ENCODE measurements at regions not wholly inside any gene's neighbourhood (a gene's known extent, or its start where the extent isn't known, plus 50 kb on each side); places are given as distances from the start of the nearest gene placed in this dataset.
"Not testable (repeated sequence)": the region's sequence is repeated elsewhere in the genome, so short reads cannot be mapped to it uniquely, and the experiment has no call there.

DNA sequence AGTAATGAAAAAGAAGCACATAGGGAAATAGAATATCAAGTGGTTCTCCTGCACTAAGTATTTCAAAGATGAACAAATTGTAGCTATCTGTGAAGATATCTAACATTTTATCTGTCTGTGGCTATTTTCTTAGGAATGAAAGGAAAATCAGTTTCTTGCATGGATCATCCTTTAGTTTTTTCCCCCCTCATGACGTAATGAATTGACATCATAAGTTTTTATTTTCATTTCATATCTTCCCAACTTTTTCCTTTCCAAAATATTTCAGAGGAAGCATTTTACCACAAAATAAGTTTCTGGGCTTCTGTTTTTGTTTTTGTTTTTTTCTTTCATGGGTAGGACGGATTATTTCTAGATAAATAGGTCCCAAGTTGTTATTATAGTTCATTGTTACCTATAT lies 996.6 kb downstream of the TMEM121 start:
- DNase-seq: no peak

DNA sequence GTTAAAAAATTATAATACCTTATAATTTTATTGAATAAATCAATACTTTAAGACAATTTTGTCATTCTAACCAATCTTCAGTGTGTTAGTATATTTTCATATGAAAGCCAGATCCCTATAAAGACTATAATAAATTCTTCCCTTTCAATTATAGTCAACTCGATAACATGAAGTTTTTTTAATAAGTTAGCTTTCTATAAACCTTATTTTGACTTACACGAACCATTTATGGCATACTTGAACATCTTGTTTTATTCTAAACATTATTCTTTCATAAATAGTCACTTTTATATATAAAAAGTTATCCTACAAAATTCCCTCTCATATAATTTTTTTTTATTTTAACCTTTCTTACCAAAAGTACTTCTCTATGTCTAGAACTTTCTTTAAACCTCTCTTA lies 1002.3 kb downstream of the TMEM121 start:
- DNase-seq: no peak

DNA sequence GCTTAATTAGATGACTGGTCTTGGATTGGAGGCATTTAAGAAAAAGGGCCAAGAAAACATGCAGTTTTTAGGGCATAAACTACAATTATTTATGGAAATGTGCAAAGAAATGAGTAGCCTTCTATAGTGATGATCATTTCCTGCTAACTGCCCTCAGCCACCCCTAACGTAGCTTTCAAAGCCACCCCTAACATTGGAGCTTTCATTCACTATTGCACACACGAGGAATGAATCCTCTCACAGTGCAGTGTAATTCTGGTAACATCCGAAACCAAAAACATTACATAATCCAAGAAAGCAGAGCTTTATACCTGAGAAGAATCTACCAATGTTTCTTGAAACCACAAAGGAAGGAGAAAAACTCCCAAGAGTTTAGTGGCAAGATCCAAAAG lies 1003.6 kb downstream of the TMEM121 start:
- no peak for DNase-seq

DNA sequence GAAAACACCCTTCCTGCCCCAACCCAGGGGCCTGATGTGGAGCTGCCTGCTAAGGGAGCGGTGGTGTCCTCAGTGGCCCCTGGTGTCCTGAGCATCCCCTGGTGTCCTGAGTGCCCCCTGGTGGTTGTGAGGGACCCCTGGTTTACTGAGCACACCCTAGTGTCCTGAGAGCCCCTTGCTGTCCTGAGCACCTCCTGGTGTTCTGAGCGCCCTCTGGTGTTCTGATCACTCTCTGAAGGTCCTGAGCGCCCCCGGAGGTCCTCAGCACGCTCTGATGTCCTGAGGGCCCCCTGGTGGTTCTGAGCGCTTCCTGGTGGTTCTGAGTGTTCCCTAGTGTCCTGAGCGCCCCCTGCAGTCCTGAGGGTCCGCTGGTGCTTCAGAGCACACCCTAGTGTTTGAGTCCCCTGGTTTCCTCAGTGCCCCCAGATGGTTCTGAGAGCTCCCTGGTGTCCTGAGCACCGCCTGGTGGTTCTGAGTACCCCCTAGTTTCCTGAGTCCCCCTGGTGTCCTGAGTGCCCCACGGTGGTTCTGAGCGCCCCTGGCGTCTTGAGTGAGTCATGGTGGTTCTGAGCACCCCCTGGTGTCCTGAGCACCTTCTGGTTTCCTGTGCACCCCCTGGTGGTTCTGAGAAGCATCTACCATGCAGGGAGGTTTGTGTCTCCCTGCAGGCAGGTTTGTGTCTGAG lies 1004.2 kb downstream of the TMEM121 start:
- no peak for DNase-seq

- DNase-seq: peak; percentile 2
Observed at GRCh38 chr14:106537597-106537996, 1011.2 kb downstream of the TMEM121 start.

GRCh38 chr14:106538201-106538600 lies 1011.8 kb downstream of the TMEM121 start:
- DNase-seq: no peak

DNA sequence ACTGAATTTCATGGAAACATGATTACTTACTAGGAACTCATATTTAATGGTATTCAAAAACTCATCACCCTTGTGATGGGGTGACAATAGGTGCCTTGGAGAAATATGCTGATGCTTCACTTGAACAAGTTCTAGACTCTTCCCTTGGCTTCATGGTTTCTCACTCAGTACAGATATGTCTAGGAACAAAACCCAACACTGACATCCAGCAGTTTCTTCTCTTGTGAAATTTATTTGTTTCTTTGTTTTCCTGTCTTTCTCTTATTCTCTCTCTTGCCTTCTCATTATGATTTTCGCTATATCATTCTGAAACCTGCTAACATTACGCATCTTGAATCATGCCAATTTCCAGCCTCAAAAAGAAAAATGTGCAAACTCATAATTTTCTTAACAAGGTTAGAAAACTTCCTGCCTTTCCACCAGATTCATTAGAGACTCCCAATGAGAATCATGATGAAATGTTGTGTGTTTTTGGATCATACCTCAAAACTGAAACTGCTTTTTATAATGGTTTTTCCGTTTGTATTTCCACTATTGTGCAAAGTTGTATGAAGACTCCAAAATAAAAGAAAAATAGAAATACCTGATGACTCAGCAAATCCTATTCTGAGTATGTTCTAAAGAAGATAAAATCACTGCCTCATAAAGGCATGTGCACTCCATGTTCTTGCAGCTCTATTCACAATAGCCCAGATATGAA lies 1021.5 kb downstream of the TMEM121 start:
- DNase-seq: no peak

DNA sequence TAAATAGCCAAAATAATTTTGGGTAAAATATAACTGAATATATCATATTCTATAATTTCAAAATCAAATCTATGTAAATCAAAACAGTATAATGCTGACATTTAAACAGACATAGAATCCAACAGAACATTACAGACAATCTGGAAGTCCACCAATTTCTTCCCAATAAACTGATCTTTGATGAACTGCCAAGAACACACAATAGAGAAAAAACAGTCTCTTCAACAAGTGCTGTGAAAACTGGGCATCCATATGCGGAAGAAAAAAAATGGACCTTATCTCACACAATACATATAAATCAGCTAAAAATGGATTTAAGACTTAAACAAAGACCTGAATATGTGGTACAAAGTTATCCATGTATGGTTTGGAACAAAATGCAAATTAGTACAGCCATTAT lies 1022.7 kb downstream of the TMEM121 start:
- DNase-seq: no peak

DNA sequence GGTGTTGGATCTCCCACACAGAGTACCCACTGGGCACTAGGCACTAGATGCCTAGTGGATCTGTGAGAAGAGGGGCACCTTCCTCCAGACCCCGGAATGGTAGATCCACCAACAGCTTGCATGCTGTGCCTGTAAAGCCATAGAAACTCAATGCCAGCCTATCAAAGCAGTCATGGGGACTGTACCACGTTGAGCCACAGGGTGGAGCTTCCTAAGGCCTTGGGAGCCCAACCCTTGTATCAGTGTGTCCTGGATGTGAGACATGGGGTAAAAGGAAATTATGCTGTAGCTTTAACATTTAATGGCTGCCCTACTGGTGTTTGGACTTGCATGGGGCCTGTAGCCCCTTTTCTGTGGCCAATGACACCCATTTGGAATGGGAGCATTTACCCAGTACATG lies 1024.9 kb downstream of the TMEM121 start:
- peak; percentile 2 for DNase-seq

GRCh38 chr14:106556211-106556610 lies 1029.8 kb downstream of the TMEM121 start:
- not testable (repeated sequence) for DNase-seq

DNA sequence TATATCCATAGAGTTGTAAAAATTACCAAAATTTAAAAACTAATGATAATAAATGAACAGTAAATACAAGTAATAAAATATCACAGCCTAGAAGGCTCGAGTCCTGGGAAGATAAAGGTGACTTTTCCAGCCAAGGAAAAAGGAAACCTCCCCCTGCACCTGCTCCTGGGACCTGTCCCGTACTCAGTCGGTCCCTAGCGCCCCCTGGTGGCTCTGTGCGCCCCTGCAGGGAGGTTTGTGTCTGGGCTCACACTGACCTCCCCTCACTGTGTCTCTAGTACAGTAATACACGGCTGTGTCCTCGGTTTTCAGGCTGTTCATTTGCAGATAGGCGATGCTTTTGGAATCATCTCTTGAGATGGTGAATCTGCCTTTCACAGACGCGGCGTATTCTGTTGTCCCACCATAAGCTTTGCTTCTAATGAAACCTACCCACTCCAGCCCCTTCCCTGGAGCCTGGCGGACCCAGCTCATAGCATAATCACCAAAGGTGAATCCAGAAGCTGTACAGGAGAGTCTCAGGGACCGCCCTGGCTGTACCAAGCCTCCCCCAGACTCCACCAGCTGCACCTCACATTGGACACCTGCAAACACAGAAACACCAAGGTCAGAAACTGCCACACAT lies 1030.4 kb downstream of the TMEM121 start:
- peak; percentile 1 for DNase-seq

DNA sequence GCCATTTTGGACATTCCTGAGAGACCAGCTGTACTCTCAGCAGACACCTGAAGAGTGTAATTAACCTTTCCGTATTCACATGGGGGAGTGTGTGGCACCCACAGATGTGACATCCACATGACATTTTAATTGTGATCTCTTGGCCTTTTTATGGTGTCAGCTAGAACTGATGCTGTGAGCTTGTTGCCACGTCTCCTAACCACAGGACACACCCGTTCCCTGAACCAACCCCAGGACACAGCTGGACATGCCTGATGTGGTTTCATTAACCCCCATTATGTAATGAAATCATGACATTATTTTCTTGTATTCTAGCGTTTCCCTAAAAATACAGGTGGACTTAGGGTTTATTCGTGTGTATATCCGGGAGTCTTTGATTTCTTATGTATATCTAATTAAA lies 1036.1 kb downstream of the TMEM121 start:
- no peak for DNase-seq

- DNase-seq: no peak
Observed at GRCh38 chr14:106564058-106564643, 1037.8 kb downstream of the TMEM121 start.

GRCh38 chr14:106578481-106578880 lies 1052.1 kb downstream of the TMEM121 start:
- no peak for DNase-seq

DNA sequence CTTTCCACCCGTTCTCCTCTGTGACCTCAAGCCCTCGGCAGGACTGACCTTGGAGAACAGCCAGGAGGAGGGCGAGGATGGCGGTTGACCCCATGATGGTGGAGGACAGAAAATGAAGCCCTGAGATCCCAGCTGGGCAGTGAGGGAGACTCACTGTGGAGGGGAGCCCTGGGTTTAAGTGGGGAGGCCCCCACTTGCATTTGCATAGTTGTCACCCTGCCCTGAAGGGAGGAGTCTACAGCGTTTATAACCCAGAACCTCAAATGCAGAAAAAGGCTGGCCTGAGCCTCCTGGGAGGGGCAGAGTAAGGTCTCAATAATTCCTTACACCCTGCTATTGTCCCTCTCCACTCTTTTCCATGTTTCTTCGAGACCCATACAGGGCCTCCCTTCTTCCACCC lies 1052.7 kb downstream of the TMEM121 start:
- no peak for DNase-seq

DNA sequence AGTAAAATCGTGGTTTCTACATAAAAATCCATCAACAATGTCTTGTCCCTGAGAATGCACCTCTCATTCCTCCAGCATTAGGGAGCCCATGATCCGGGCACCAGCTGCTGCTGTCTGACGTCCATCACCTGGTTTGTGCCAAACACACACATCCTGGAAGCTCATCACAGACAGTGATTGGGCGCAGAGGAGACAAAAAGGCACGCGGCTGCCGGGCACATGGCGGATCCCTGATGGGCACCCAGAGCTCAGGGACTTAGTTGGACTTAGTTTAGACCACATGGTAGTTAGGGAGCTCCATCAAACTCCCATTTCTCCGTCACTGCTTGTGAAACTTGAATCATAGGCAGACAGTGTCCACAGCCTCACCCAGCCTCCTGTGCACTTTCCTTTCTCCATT lies 1059.3 kb downstream of the TMEM121 start:
- DNase-seq: no peak

DNA sequence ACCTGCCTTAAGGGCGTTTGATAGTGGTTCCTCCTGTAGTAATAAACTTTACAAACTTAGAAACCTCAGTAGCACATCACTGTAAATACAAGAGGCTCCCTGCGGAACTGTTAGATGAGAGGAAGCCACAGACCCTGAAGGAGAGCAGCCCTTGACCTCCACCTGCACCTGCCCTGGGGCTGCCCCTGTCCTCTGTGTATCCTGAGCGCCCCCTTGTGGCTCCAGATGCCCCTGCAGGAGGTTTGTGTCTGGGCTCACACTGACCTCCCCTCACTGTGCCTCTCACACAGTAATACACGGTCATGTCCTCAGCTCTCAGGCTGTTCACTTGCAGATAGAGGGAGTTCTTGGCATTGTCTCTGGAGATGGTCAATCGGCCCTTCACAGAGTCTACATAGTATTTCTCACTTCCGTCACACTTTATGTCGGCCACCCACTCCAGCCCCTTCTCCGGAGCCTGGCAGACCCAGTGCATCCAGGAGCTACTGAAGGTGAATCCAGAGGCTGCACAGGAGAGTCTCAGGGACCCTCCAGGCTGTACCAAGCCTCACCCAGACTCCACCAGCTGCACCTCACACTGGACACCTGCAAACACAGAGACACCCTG lies 1059.8 kb downstream of the TMEM121 start:
- DNase-seq: no peak

GRCh38 chr14:106591539-106591938 lies 1065.2 kb downstream of the TMEM121 start:
- not testable (repeated sequence) for DNase-seq

DNA sequence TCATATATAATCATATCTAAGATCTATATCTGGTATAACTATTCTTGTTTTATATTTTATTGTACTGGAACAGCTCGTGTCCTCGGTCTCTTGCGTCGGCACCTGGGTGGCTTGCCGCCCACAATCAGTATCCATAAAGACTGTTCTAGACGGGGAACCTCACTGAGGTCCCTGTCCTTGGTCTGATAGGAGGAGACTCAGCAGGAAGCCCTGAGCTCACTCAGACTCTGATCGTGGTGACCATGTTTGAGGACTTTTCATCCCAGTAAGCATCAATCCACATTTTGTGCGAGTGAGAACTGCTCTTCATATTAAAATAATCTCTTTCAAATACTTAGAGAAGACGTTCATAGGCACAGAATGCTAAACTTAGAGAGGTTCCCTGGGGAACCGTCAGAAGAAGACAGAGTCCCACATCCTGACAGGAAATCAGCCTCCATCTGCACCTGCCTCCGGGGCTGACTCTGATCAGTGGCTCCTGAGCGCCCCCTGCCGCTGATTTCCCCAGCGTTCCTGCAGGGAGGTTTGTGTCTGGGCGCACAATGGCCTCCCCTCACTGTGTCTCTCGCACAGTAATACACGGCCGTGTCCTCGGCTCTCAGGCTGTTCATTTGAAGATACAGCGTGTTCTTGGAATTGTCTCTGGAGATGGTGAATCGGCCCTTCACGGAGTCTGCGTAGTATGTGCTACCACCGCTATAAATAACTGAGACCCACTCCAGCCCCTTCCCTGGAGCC lies 1065.9 kb downstream of the TMEM121 start:
- not testable (repeated sequence) for DNase-seq

DNA sequence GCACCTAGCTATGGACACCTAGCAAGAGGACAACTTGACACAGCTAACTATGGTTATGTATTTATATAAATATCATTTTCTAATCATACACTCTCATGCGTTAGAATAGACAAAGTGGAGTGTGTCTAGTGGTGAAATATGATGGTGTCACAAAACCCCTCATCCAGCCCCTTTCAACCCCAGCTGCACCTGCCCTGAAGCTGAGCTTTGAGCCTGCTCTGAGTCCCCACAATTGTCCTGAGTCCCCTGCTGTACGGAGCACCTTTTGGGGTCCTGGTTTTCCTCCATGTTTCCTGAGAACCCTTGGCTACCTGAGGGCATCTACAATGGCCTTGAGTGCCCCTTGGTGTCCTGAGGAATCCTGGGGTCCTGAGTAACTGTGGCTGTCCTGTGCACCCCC lies 1072.8 kb downstream of the TMEM121 start:
- no peak for DNase-seq

- peak; percentile 20 for DNase-seq
Observed at GRCh38 chr14:106605548-106606448, 1079.4 kb downstream of the TMEM121 start.

GRCh38 chr14:106606936-106607335 lies 1080.6 kb downstream of the TMEM121 start:
- DNase-seq: no peak
